RWPE2 (cell line): ENCODE measurements at regions not wholly inside any gene's neighbourhood (a gene's known extent, or its start where the extent isn't known, plus 50 kb on each side); places are given as distances from the start of the nearest gene placed in this dataset.

Experiments
- ATAC-seq: fragments of 200-7000 bp; cut with Tn5 transposase; 3 replicates; pipeline ENCODE4 v1.9.1; 2021; ENCODE audit warnings: low read depth
- DNase-seq: peaks from one replicate; pipeline ENCODE4 v3.0.0-alpha.2; 2020; ENCODE audit warnings: low spot score
- H3K27ac ChIP-seq: fragments of 450-650 bp; 2 replicates; pipeline ENCODE4 v1.5.1; 2017; ENCODE audit warnings: mild to moderate bottlenecking; ENCODE audit not compliant: poor library complexity, severe bottlenecking
- H3K27me3 ChIP-seq: fragments of 250-450 bp; sonication (Bioruptor Pico); 2 replicates; pipeline ENCODE4 v1.5.1; 2021; ENCODE audit warnings: mild to moderate bottlenecking, moderate library complexity; ENCODE audit not compliant: insufficient read depth, poor library complexity, severe bottlenecking
- H3K36me3 ChIP-seq: fragments of 250-450 bp; sonication (Bioruptor Pico); 2 replicates; pipeline ENCODE4 v1.5.1; 2020; ENCODE audit warnings: low read depth, mild to moderate bottlenecking, moderate library complexity
- H3K4me1 ChIP-seq: fragments of 250-450 bp; sonication (Bioruptor Pico); 2 replicates; pipeline ENCODE4 v1.5.1; 2021; ENCODE audit warnings: mild to moderate bottlenecking, moderate library complexity; ENCODE audit not compliant: insufficient read depth, poor library complexity, severe bottlenecking
- H3K4me3 ChIP-seq: fragments of 250-450 bp; sonication (Bioruptor Pico); 2 replicates; pipeline ENCODE4 v1.5.1; 2021; ENCODE audit warnings: mild to moderate bottlenecking, moderate library complexity; ENCODE audit not compliant: severe bottlenecking
- H3K9me3 ChIP-seq: fragments of 250-450 bp; sonication (Bioruptor Pico); 2 replicates; pipeline ENCODE4 v1.5.1; 2021; ENCODE audit warnings: mild to moderate bottlenecking, moderate library complexity; ENCODE audit not compliant: severe bottlenecking
- TF ChIP-seq, protein P1 (sequence below): fragments of 450-650 bp; IDR thresholded peaks from one replicate; pipeline ENCODE4 v1.5.1; 2017; ENCODE audit warnings: mild to moderate bottlenecking, moderate library complexity; ENCODE audit not compliant: poor library complexity, severe bottlenecking

DNA sequence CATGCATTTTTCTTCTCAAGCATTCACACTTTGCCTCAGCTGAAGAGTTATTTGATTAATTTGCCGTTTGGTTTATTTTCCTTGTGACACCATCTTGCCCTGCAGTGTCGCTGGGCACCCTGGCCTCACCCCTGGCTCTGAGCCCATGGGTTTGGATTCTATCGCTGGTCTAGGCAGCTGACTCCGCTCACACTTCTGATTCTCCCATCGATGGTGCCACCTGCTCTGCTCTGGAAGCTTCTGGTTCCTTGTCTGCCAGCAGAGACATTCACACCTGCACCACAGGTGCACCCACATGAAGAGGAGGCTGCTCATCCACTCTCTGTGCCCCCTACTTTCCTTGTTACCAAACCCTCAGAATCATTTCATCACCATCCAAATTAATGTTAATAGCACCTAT lies 291.6 kb upstream of the CDH4 start:
- H3K9me3 ChIP-seq: no peaks in the 10 kb centered on the region
- H3K27me3 ChIP-seq: peaks cover 95% of the 10 kb centered on the region

GRCh38 chr20:60961551-60961950 lies 290.5 kb upstream of the CDH4 start:
- Histone ChIP-seq H3K36me3 (no peaks in the 10 kb centered on the region), H3K4me1 (no peaks in the 10 kb centered on the region), H3K9me3 (no peaks in the 10 kb centered on the region), H3K4me3 (no peak overlapping the region), H3K27me3 (peaks cover 97% of the 10 kb centered on the region), H3K27ac (no peak overlapping the region)
- ATAC-seq: no peak
- TF ChIP-seq, protein P1, sequence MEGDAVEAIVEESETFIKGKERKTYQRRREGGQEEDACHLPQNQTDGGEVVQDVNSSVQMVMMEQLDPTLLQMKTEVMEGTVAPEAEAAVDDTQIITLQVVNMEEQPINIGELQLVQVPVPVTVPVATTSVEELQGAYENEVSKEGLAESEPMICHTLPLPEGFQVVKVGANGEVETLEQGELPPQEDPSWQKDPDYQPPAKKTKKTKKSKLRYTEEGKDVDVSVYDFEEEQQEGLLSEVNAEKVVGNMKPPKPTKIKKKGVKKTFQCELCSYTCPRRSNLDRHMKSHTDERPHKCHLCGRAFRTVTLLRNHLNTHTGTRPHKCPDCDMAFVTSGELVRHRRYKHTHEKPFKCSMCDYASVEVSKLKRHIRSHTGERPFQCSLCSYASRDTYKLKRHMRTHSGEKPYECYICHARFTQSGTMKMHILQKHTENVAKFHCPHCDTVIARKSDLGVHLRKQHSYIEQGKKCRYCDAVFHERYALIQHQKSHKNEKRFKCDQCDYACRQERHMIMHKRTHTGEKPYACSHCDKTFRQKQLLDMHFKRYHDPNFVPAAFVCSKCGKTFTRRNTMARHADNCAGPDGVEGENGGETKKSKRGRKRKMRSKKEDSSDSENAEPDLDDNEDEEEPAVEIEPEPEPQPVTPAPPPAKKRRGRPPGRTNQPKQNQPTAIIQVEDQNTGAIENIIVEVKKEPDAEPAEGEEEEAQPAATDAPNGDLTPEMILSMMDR: no peak
- DNase-seq: peak; percentile 67

More for the DNA sequence above, 291.6 kb upstream of the CDH4 start:
- no peak for ATAC-seq
- DNase-seq: peak; percentile 53
- TF ChIP-seq, protein P1: no peak
- H3K27ac ChIP-seq: no peak overlapping the region
- H3K36me3 ChIP-seq: no peaks in the 10 kb centered on the region
- no peaks in the 10 kb centered on the region for H3K4me1 ChIP-seq
- H3K4me3 ChIP-seq: no peak overlapping the region

DNA sequence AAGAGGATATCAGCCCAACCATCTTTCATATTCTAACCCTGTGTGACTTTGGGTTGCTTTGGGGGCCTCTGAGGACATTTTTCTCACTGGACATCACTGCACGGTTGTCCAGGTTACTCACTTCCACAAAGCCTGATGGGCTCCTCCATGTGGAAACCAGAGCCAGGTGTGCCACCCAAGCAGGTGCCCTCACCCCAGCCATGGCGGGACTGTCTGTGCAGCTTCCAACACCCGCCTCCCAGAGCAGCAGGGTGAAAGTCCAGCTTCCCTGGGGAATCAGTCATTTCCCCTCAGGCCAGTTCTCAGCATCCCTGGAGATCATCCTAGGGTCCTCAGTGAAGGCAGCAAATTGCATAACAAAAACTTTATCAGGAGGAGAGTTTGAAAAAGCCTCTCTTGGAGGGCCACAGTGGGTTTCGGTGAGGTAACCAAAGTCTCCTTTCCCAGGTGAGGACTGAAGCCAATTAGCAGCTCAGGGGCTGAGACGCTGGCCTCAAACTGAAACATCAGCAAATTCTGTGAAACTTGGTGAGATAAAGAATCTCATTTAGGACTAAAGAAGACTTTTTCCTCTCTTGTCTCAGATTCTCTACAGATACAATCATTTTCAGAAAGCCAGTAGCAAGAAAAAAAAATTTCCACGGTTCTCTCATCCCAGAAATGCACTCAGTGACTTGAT lies 289.6 kb upstream of the CDH4 start:
- DNase-seq (peak; percentile 67), ATAC-seq (no peak)
- TF ChIP-seq, protein P1: no peak

DNA sequence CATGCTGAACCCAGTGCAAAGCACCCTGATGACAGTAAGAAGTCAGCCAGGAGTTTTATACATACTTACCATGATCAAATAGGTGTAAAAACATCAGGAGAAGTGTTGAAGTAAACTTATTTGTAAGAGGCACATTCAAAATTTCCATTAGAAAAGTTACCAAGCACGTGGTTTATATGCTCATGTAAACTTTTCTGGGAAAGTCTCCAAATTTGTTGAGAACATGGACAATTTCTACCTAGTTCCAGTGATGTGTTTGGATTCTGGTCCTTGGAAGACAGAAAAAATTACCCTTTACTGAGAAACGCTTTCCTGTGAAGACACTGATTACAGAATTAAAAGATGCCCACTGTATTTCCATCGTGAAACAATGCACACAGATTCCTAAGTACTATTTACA lies 288.9 kb upstream of the CDH4 start:
- DNase-seq: no peak
- H3K9me3 ChIP-seq: no peaks in the 10 kb centered on the region
- no peak overlapping the region for H3K27ac ChIP-seq
- TF ChIP-seq, protein P1: no peak
- H3K4me3 ChIP-seq: no peak overlapping the region
- ATAC-seq: no peak
- H3K27me3 ChIP-seq: peaks cover 94% of the 10 kb centered on the region
- no peaks in the 10 kb centered on the region for H3K4me1 ChIP-seq
- H3K36me3 ChIP-seq: no peaks in the 10 kb centered on the region

More for the DNA sequence above, 289.6 kb upstream of the CDH4 start:
- H3K4me1 ChIP-seq: no peaks in the 10 kb centered on the region
- no peak overlapping the region for H3K4me3 ChIP-seq
- H3K9me3 ChIP-seq: no peaks in the 10 kb centered on the region
- peaks cover 94% of the 10 kb centered on the region for H3K27me3 ChIP-seq
- H3K36me3 ChIP-seq: no peaks in the 10 kb centered on the region
- H3K27ac ChIP-seq: no peak overlapping the region

DNA sequence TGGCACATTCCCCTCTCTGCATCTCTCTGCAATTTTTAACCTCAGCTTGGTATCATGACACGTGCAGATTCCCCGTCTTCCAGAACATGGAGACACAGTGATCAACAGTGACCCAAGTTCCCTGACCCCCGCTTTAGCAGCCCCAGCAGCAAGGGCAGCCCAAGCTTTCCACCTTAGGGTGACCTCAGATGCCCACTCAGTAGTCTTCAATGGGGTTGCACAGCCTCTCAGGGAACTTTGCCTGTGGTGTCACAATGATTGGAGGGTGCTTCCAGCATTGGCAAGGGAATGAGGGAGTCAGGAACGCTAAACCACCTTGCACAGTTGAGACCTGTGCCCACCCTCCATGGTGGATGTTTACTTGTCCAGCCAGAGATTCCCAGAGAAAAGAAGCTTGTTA lies 287.1 kb upstream of the CDH4 start:
- H3K27me3 ChIP-seq: peaks cover 92% of the 10 kb centered on the region
- DNase-seq: peak; percentile 59
- no peaks in the 10 kb centered on the region for H3K4me1 ChIP-seq
- H3K4me3 ChIP-seq: no peak overlapping the region
- TF ChIP-seq, protein P1: no peak
- ATAC-seq: no peak
- H3K36me3 ChIP-seq: no peaks in the 10 kb centered on the region
- no peaks in the 10 kb centered on the region for H3K9me3 ChIP-seq
- H3K27ac ChIP-seq: no peak overlapping the region
